ENCODE measurements at regions not wholly inside any gene's neighbourhood (a gene's known extent, or its start where the extent isn't known, plus 50 kb on each side); places are given as distances from the start of the nearest gene placed in this dataset.

GRCh38 chr7:45509222-45509621, 64.9 kb upstream of the ADCY1 start:
- H3K27ac ChIP-seq, result no peak overlapping the region
- H3K27me3 ChIP-seq, result no peaks in the 10 kb centered on the region
- H3K4me1 ChIP-seq, result no peaks in the 10 kb centered on the region
- intact Hi-C loops (cut with DNase I), result no loop called here
- DNase-seq, result no peak
- no peaks in the 10 kb centered on the region for H3K36me3 ChIP-seq
- WGBS, 2 donors, result 58 to 90% methylated on average over 2 of the region's 2 CpGs
- TF ChIP-seq, protein P1, sequence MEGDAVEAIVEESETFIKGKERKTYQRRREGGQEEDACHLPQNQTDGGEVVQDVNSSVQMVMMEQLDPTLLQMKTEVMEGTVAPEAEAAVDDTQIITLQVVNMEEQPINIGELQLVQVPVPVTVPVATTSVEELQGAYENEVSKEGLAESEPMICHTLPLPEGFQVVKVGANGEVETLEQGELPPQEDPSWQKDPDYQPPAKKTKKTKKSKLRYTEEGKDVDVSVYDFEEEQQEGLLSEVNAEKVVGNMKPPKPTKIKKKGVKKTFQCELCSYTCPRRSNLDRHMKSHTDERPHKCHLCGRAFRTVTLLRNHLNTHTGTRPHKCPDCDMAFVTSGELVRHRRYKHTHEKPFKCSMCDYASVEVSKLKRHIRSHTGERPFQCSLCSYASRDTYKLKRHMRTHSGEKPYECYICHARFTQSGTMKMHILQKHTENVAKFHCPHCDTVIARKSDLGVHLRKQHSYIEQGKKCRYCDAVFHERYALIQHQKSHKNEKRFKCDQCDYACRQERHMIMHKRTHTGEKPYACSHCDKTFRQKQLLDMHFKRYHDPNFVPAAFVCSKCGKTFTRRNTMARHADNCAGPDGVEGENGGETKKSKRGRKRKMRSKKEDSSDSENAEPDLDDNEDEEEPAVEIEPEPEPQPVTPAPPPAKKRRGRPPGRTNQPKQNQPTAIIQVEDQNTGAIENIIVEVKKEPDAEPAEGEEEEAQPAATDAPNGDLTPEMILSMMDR (IDR thresholded peaks at IDR 0.05), result no peak
- no peak for TF ChIP-seq POLR2A (IDR thresholded peaks at IDR 0.05)
- no peak overlapping the region for H3K4me3 ChIP-seq
- peaks cover 0 to 24% (median 0%) of the 10 kb centered on the region in 3 donors for H3K9me3 ChIP-seq

DNA sequence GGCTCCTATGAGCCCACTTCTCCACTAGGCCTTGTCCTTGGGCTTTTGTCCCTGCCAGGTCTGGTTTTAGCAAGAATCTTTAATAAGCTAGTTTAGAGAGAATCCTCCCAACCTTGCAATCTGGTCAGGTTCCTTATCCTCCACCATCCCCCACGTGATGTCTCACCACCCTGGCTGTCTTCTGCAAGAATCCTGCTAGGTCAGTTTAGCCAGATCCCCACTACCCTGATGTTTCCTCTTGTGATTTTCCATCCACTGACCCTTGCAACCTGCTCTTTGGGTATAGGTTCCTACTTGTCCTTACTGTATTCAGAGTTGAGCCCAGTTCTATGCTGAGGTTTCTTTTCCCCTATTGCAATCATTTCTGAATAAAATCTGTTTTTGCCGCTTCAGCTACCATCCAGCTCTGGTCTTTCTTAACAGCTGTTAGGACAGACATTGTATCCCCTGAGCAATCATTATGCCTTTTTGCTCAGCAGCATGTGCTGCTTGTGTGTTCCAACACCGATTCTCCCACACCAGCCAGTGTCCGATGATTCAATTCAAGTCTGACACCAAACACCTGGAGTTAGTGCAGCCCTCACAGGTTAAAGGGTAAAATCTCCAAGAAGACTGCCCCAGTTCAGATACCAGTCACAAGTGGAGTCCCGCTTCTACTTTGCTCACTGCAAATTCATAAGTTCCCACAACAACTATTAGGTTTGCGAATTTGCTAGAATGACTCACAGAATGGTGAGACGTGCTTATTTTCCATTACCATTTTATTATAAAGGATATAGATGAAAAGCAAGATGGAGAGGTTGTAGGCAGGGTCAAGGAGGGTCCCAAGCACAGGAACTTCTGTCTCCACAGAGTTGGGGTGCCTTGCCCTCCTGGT, 62.2 kb upstream of the ADCY1 start:
- 74 to 80% methylated on average over 6 to 7 of the region's 7 CpGs for WGBS, 2 donors
- peaks cover 0 to 11% (median 0%) of the 10 kb centered on the region in 3 donors for H3K9me3 ChIP-seq

DNA sequence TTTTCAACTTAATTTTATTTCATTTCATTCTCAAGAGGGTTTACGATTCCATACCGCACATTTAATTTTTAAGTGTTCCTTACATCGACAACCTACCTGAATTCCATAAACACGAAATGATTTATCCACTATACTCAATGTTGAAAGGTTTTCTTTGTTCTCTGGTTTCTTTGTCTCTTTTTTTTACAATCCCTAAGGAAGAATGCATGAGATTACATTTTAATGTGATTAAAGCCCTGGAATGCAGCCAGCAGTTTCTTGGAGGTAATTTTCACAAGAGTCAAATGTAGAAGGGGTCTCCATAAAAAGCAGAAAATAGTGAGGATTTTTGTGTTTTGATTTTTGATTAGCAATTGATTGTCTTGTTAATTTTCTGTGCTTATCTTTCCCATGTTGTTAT, 59.2 kb upstream of the ADCY1 start:
- DNase-seq, result no peak
- Histone ChIP-seq H3K27ac (no peak overlapping the region), H3K9me3 (peaks cover 0 to 11% (median 5%) of the 10 kb centered on the region in 3 donors), H3K4me1 (no peaks in the 10 kb centered on the region), H3K4me3 (no peak overlapping the region), H3K27me3 (no peaks in the 10 kb centered on the region), H3K36me3 (no peaks in the 10 kb centered on the region)
- intact Hi-C loops (cut with DNase I), result no loop called here
- 53 to 59% methylated on average over 4 of the region's 4 CpGs for WGBS, 2 donors
- TF ChIP-seq, protein P1 (IDR thresholded peaks at IDR 0.05), result no peak
- no peak for TF ChIP-seq POLR2A (IDR thresholded peaks at IDR 0.05)

More for the DNA sequence above, 62.2 kb upstream of the ADCY1 start:
- intact Hi-C loops (cut with DNase I), result no loop called here
- Histone ChIP-seq H3K27me3 (no peaks in the 10 kb centered on the region), H3K4me3 (no peak overlapping the region), H3K27ac (no peak overlapping the region), H3K4me1 (no peaks in the 10 kb centered on the region), H3K36me3 (no peaks in the 10 kb centered on the region)
- no peak for DNase-seq
- TF ChIP-seq, protein P1 (IDR thresholded peaks at IDR 0.05), result no peak
- no peak for TF ChIP-seq POLR2A (IDR thresholded peaks at IDR 0.05)

DNA sequence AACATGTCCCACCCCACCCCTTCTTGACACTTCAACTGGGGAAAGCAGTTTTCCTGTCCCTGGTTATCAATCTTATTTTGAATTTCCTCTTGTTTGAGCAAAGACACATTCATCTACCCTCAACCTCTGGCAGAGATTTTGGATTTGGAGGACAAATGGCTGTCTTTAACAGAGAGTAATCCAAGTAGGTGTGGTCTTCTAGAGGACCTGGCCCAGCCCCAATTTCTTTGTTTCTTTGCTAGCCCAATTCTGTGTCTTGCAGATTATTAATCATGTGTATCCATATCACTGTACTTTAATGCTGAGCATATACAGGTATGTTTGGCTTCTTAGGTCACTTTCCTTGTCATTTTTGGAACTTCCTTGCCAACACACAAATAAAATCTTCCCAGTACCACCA, 58.8 kb upstream of the ADCY1 start:
- no peak overlapping the region for H3K4me3 ChIP-seq
- H3K9me3 ChIP-seq, result peaks cover 0 to 11% (median 5%) of the 10 kb centered on the region in 3 donors
- H3K27ac ChIP-seq, result no peak overlapping the region
- intact Hi-C loops (cut with DNase I), result no loop called here
- H3K4me1 ChIP-seq, result no peaks in the 10 kb centered on the region
- TF ChIP-seq, protein P1 (IDR thresholded peaks at IDR 0.05), result no peak
- no peak for TF ChIP-seq POLR2A (IDR thresholded peaks at IDR 0.05)
- DNase-seq, result no peak
- no peaks in the 10 kb centered on the region for H3K36me3 ChIP-seq
- no peaks in the 10 kb centered on the region for H3K27me3 ChIP-seq

Data from esophagus squamous epithelium (tissue), 5 donors.